Activated CD8-positive, alpha-beta memory T cell treated with anti-CD3 and anti-CD28 coated beads, Interleukin-2, amount 10 ng/mL, durations not matched to agents 7 days and 5 days (primary cell): ENCODE measurements at regions not wholly inside any gene's neighbourhood (a gene's known extent, or its start where the extent isn't known, plus 50 kb on each side); places are given as distances from the start of the nearest gene placed in this dataset.

Experiments used
- ATAC-seq: fragments of 150-1000 bp; cut with Tn5 transposase; one replicate; pipeline ENCODE4 v1.10.0; 2021; ENCODE audit warnings: moderate library complexity
- CTCF ChIA-PET: fragments of 350-600 bp; sonication (Branson Sonifier 250); formaldehyde crosslinking; loops from one replicate; lab custom pipeline; 2021; ENCODE audit warnings: antibody characterized with exemption; lab: Charles Lee
- DNase-seq: peaks from one replicate; pipeline ENCODE4 v3.0.0-alpha.2; 2020
- H3K27ac Mint-ChIP-seq: one replicate; pipeline ENCODE4 v1.8.0; 2021; ENCODE audit warnings: mild to moderate bottlenecking, mixed read lengths
- H3K27me3 Mint-ChIP-seq: one replicate; pipeline ENCODE4 v1.8.0; 2021; ENCODE audit warnings: mixed read lengths
- H3K36me3 Mint-ChIP-seq: one replicate; pipeline ENCODE4 v1.8.0; 2021; ENCODE audit warnings: mild to moderate bottlenecking, mixed read lengths
- H3K4me1 Mint-ChIP-seq: one replicate; pipeline ENCODE4 v1.8.0; 2021; ENCODE audit warnings: mixed read lengths
- H3K4me3 Mint-ChIP-seq: one replicate; pipeline ENCODE4 v1.8.0; 2021; ENCODE audit warnings: mild to moderate bottlenecking, moderate library complexity, mixed read lengths
- H3K9me3 Mint-ChIP-seq: one replicate; pipeline ENCODE4 v1.8.0; 2022; ENCODE audit warnings: low read depth, mixed read lengths

DNA sequence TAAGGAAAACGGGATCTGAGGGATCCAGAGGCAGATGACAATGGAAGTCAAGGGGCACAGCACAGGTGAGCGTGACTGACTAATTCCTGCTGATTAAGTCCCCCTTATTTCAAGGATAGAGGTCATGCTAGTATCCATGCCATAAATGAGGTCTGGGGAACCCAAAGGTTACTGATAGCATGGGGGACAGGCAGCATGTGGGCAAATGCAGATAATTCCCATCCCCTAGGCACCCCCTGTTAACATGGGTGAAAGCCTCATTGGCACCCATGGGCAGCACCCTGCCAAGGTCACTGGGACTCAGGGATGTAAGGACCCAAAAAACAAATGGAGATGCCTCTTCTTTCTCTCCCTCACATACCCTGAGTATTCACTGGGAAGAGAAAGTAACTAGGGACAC is 139.7 kb downstream of the WDR11 start:
- ATAC-seq (no peak), DNase-seq (no peak)
- Mint-ChIP-seq H3K27me3 (no peaks in the 10 kb centered on the region), H3K27ac (no peak overlapping the region), H3K4me3 (no peak overlapping the region), H3K36me3 (no peaks in the 10 kb centered on the region), H3K9me3 (peaks cover 8% of the 10 kb centered on the region), H3K4me1 (peaks cover 7% of the 10 kb centered on the region)
- CTCF ChIA-PET: no interaction called here

GRCh38 chr10:120993089-120993488 is 141.9 kb downstream of the WDR11 start:
- ATAC-seq: no peak
- H3K4me1 Mint-ChIP-seq: no peaks in the 10 kb centered on the region
- H3K27ac Mint-ChIP-seq: no peak overlapping the region
- peaks cover 8% of the 10 kb centered on the region for H3K9me3 Mint-ChIP-seq
- CTCF ChIA-PET: no interaction called here
- H3K27me3 Mint-ChIP-seq: no peaks in the 10 kb centered on the region
- H3K4me3 Mint-ChIP-seq: no peak overlapping the region
- no peak for DNase-seq
- no peaks in the 10 kb centered on the region for H3K36me3 Mint-ChIP-seq

DNA sequence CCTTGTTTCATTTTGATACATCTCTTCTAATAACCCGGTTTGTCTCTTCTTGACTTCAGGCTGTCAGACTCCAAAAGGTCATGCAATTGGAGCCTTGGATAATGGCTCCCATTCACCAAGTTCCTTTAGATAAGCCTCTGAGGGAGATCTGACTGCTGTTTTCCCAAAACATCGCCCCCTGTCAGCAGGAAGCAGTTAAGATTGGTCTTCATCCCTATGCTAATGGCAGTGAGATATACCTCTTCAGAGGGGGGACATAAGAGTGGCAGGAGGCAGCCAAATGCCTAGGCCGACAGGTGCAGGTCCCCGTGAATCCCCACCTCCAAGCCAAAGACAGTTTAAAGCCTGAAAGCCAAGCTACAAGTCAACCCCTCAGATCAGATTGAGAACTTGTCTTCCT is 144.6 kb downstream of the WDR11 start:
- CTCF ChIA-PET: no interaction called here
- no peak overlapping the region for H3K27ac Mint-ChIP-seq
- no peaks in the 10 kb centered on the region for H3K27me3 Mint-ChIP-seq
- DNase-seq (no peak), ATAC-seq (no peak)
- no peaks in the 10 kb centered on the region for H3K4me1 Mint-ChIP-seq
- H3K9me3 Mint-ChIP-seq: peaks cover 5% of the 10 kb centered on the region
- no peak overlapping the region for H3K4me3 Mint-ChIP-seq
- H3K36me3 Mint-ChIP-seq: no peaks in the 10 kb centered on the region

DNA sequence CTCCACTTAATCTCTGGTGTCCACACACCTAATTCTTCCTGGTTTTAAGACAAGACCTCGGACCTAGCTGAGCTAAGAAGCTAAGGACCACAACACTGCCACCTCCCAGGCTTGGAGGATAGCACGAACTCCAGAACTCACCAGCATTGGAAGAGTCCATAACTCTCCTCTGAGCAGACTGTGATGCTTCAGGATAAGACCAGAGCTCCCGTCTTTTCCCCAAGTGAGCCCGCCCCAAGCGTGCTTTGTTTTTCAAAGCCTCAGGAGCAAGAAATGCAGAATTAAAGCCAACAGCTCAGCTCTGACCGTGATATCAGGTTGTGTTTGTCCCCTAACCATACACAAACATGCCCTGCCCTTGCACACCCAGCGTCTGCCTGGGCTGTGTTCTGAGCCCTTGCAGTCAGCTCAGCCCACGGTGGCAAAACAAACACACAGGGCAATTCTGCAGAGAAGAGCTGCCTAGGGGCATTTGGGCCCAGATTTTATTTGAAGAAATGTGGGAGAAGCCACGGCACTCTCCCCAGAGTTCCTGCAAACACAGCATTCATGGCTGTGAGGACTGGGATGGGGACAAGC is 145.4 kb downstream of the WDR11 start:
- no peak overlapping the region for H3K4me3 Mint-ChIP-seq
- peaks cover 5% of the 10 kb centered on the region for H3K9me3 Mint-ChIP-seq
- no peaks in the 10 kb centered on the region for H3K27me3 Mint-ChIP-seq
- ATAC-seq (no peak), DNase-seq (no peak)
- H3K27ac Mint-ChIP-seq: no peak overlapping the region
- no peaks in the 10 kb centered on the region for H3K4me1 Mint-ChIP-seq
- no peaks in the 10 kb centered on the region for H3K36me3 Mint-ChIP-seq
- CTCF ChIA-PET: no interaction called here

DNA sequence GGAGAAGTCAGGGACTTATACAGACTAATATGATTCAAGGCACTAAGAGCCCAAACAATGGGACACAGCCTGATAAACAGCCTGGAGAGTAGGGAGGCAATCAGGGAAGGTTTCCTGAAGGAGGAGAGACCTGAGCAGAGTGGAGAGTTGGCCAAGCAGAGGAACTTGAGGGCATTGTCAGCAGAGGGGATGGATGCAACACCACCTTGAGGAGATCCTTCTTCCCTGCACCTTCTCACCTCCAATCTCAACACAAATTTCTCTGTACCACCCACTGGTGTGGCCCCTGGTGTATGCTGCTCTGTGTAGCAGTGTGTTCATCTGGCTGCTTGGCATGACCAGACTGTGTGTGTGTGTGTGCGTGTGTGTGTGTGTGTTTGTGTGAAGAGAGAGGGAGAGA is 146.2 kb downstream of the WDR11 start:
- ATAC-seq (no peak), DNase-seq (no peak)
- Mint-ChIP-seq H3K4me1 (no peaks in the 10 kb centered on the region), H3K9me3 (peaks cover 5% of the 10 kb centered on the region), H3K27me3 (no peaks in the 10 kb centered on the region), H3K4me3 (no peak overlapping the region), H3K36me3 (no peaks in the 10 kb centered on the region), H3K27ac (no peak overlapping the region)
- CTCF ChIA-PET: no interaction called here

DNA sequence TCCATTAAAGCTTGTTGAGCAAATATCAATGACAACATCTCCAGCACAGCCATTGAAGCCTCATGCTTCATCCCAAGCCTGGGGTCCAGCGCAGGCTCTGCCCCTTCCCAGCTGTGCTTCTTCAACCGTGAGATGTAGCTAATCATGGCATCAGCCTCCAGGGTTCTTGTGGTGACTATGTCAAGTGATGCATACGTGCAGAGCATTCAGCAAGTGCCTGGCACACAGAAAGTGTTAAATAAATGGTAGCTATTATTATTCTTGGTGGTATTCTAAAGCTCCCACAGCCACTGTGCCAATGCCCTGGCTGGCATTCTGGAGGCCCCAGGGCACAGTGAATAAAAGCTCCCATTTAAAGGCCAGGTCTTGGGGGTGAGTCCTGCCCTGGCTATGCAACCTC is 146.6 kb downstream of the WDR11 start:
- CTCF ChIA-PET: no interaction called here
- Mint-ChIP-seq H3K9me3 (peaks cover 5% of the 10 kb centered on the region), H3K36me3 (no peaks in the 10 kb centered on the region), H3K4me3 (no peak overlapping the region), H3K27ac (no peak overlapping the region), H3K27me3 (no peaks in the 10 kb centered on the region), H3K4me1 (no peaks in the 10 kb centered on the region)
- ATAC-seq (no peak), DNase-seq (no peak)

- DNase-seq (no peak), ATAC-seq (no peak)
- Mint-ChIP-seq H3K36me3 (no peaks in the 10 kb centered on the region), H3K27ac (no peak overlapping the region), H3K27me3 (no peaks in the 10 kb centered on the region), H3K4me1 (no peaks in the 10 kb centered on the region), H3K4me3 (no peak overlapping the region), H3K9me3 (peaks cover 2% of the 10 kb centered on the region)
- CTCF ChIA-PET: no interaction called here
Observed at GRCh38 chr10:120998251-120998650, 147.1 kb downstream of the WDR11 start.

- Mint-ChIP-seq H3K4me1 (no peaks in the 10 kb centered on the region), H3K27me3 (no peaks in the 10 kb centered on the region), H3K9me3 (peaks cover 2% of the 10 kb centered on the region), H3K27ac (no peak overlapping the region), H3K4me3 (no peak overlapping the region), H3K36me3 (no peaks in the 10 kb centered on the region)
- DNase-seq: no peak
- ATAC-seq: no peak
- CTCF ChIA-PET: no interaction called here
Observed at GRCh38 chr10:120998782-120999285, 147.7 kb downstream of the WDR11 start.

- Mint-ChIP-seq H3K27ac (no peak overlapping the region), H3K36me3 (no peaks in the 10 kb centered on the region), H3K27me3 (no peaks in the 10 kb centered on the region), H3K9me3 (peaks cover 4% of the 10 kb centered on the region), H3K4me3 (no peak overlapping the region), H3K4me1 (no peaks in the 10 kb centered on the region)
- ATAC-seq (no peak), DNase-seq (no peak)
- CTCF ChIA-PET: no interaction called here
Observed at GRCh38 chr10:120999868-121000267, 148.7 kb downstream of the WDR11 start.

- DNase-seq (no peak), ATAC-seq (no peak)
- H3K27me3 Mint-ChIP-seq: no peaks in the 10 kb centered on the region
- no peak overlapping the region for H3K4me3 Mint-ChIP-seq
- CTCF ChIA-PET: no interaction called here
- H3K27ac Mint-ChIP-seq: no peak overlapping the region
- H3K4me1 Mint-ChIP-seq: no peaks in the 10 kb centered on the region
- no peaks in the 10 kb centered on the region for H3K36me3 Mint-ChIP-seq
- peaks cover 12% of the 10 kb centered on the region for H3K9me3 Mint-ChIP-seq
Observed at GRCh38 chr10:121002586-121003205, 151.5 kb downstream of the WDR11 start.

DNA sequence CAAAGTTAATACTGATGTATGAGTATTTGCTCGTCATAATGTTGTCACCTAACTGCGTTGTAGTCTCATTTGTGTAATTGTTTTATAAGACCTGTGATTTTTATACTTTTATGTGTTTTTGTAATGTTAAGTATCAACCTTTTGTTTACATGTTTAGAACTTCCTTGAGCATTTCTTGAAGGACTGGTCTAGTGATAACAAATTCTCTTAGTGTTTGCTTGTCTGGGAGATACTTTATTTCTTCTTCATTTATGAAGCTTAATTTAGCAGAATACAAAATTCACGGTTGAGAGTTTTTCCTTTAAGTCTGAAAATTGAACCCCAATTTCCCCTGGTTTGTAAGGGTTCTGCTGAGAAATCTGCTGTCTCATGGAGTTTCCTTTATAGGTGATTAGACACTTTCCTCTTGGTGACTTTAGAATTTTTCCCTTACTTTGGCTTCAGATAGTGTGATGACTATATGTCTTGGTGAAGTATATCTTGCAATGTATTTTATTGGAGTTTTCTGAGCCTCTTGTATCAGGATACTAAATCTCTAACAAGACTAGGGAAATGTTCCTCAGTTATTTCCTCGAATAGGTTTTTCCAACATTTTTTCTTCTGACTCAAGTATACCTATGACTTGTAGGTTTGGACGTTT is 154.9 kb downstream of the WDR11 start:
- CTCF ChIA-PET: no interaction called here
- ATAC-seq: no peak
- peaks cover 12% of the 10 kb centered on the region for H3K9me3 Mint-ChIP-seq

DNA sequence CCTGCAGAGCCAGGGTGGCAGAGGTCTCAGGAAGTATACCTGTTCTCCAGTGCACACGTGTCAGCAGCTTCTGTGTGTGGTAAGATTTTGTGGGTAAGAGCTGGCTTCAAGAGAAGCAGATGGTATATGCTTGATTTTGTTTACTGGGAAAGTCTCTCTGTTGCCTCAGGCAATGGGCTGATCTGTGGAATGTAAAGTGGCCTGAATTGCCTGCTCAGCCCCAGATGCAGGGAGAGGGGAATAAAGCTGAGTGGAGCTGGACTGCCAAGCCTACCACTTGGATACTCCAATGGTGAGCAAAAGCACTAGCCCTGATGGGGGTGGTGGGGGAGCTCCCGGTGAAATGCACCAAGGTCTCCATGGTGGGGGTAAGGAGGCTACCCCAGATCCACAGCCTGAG is 156.1 kb downstream of the WDR11 start:
- CTCF ChIA-PET: no interaction called here

More for the DNA sequence above, 154.9 kb downstream of the WDR11 start:
- no peaks in the 10 kb centered on the region for H3K4me1 Mint-ChIP-seq
- no peak for DNase-seq
- no peak overlapping the region for H3K4me3 Mint-ChIP-seq
- no peak overlapping the region for H3K27ac Mint-ChIP-seq
- H3K27me3 Mint-ChIP-seq: no peaks in the 10 kb centered on the region
- no peaks in the 10 kb centered on the region for H3K36me3 Mint-ChIP-seq

GRCh38 chr10:121015916-121016315 is 164.8 kb downstream of the WDR11 start:
- Mint-ChIP-seq H3K4me1 (no peaks in the 10 kb centered on the region), H3K36me3 (no peaks in the 10 kb centered on the region), H3K27me3 (no peaks in the 10 kb centered on the region), H3K27ac (no peak overlapping the region), H3K4me3 (no peak overlapping the region), H3K9me3 (no peaks in the 10 kb centered on the region)
- ATAC-seq (no peak), DNase-seq (no peak)
- CTCF ChIA-PET: no interaction called here

More for the DNA sequence above, 156.1 kb downstream of the WDR11 start:
- ATAC-seq (no peak), DNase-seq (no peak)
- Mint-ChIP-seq H3K4me3 (no peak overlapping the region), H3K27me3 (no peaks in the 10 kb centered on the region), H3K36me3 (no peaks in the 10 kb centered on the region), H3K9me3 (peaks cover 12% of the 10 kb centered on the region), H3K4me1 (no peaks in the 10 kb centered on the region), H3K27ac (no peak overlapping the region)

DNA sequence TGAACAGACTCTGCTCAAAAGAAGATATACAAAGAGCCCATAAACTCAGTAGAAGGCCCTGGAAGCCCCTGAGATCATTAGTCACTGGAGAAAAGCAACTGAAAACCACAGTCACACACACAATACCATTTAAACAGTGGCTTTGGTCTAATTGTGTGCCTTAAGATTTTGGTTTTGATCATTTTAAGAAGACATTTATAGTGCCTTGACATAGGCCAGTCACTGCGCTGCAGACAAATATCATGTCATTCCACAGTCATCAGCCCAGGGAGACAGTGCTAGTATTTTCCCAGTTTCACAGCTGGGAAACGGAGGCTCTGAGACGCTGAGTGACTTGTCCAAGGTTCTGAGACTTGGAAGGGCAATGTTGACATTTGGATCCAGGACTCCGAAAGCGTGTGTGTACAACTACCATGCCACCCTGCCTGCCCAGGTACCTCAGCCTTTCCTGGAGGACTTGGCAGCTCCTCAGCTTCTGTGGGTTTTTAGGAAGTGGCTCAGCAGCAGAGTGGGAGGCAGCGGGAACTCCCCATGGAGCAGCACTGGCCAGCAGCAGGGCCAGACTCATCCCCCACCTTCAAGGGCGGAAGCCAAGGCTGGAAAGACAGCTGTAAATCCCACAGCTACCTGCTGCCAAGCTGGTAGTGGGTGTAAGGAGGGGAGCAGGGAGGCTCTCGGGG is 173.9 kb downstream of the WDR11 start:
- H3K27me3 Mint-ChIP-seq: no peaks in the 10 kb centered on the region

More for the DNA sequence above, 173.9 kb downstream of the WDR11 start:
- CTCF ChIA-PET: no interaction called here
- DNase-seq (no peak), ATAC-seq (no peak)
- no peaks in the 10 kb centered on the region for H3K9me3 Mint-ChIP-seq
- no peak overlapping the region for H3K27ac Mint-ChIP-seq
- H3K4me1 Mint-ChIP-seq: no peaks in the 10 kb centered on the region
- no peak overlapping the region for H3K4me3 Mint-ChIP-seq
- H3K36me3 Mint-ChIP-seq: no peaks in the 10 kb centered on the region
